K562 (cell line): ENCODE measurements at regions not wholly inside any gene's neighbourhood (a gene's known extent, or its start where the extent isn't known, plus 50 kb on each side); places are given as distances from the start of the nearest gene placed in this dataset.
"Not testable (repeated sequence)": the region's sequence is repeated elsewhere in the genome, so short reads cannot be mapped to it uniquely, and the experiment has no call there.

Experiments
- ATAC-seq: fragments of 200-7000 bp; cut with Tn5 transposase; 3 replicates; pipeline ENCODE4 v1.9.1; 2020; ENCODE audit warnings: moderate library complexity
- BruUV-seq: library from RNA; stranded (reverse); fragments of 400-500 nt; replicated peaks from 2 replicates; lab custom pipeline; 2021; lab: Mats Ljungman, UMichigan
- CTCF ChIA-PET: fragments of 300-600 bp; formaldehyde crosslinking; extraction: SDS; loops from one replicate; lab custom pipeline; 2021; ENCODE audit warnings: low intra/inter-chr PET ratio; lab: Yijun Ruan, JAX
- POLR2A ChIA-PET: fragments of 300-600, 350-650 bp; sonication (Branson Sonifier 250); formaldehyde crosslinking; extraction: SDS; loops from one replicate; lab custom pipeline; 2021; ENCODE audit warnings: antibody characterized with exemption, inconsistent platforms; lab: Yijun Ruan, JAX
- DNase-seq, 4 experiments: peaks; one replicate each; pipeline versions ENCODE4 v3.0.0 to v3.0.0-alpha.2; 2011 to 2018; ENCODE audit warnings: low spot score in 3 of 4, mixed read lengths in 3 of 4; ENCODE audit errors: extremely low read depth in 1 of 4
- FAIRE-seq: peaks from 2 replicates; lab custom pipeline; 2011; peaks lifted over from hg19 to GRCh38; lab: Jason Lieb, UNC
- H2AFZ ChIP-seq: 2 replicates; pipeline ENCODE4 v1.6.0; 2011; ENCODE audit warnings: low read depth, low read length, control low read depth, inconsistent platforms
- H3K27ac ChIP-seq: fragments of 200-600 bp; 3 replicates; pipeline ENCODE4 v1.8.0; 2011; ENCODE audit warnings: low read depth, mild to moderate bottlenecking, control low read depth, inconsistent platforms, low read length, moderate library complexity, mixed read lengths; ENCODE audit errors: extremely low read depth
- H3K27me3 ChIP-seq, 2 experiments: fragments of 300-600 bp in 1 of 2; 2 replicates in 1 of 2; 3 replicates in 1 of 2; pipeline versions ENCODE4 v1.6.0 to v1.8.0; 2011; ENCODE audit warnings: inconsistent platforms in 2 of 2, low read length in 2 of 2, mild to moderate bottlenecking in 1 of 2, mixed read lengths in 1 of 2, moderate library complexity in 1 of 2; ENCODE audit not compliant: control insufficient read depth in 2 of 2, insufficient read depth in 2 of 2
- H3K36me3 ChIP-seq: fragments of 300-600 bp; 3 replicates; pipeline ENCODE4 v1.8.0; 2011; ENCODE audit warnings: mild to moderate bottlenecking, low read length, inconsistent platforms; ENCODE audit not compliant: control insufficient read depth, insufficient read depth
- H3K4me1 ChIP-seq, 2 experiments: fragments of 200-600 bp in 1 of 2; replicated peaks in 1 of 2; 2 replicates in 1 of 2; 3 replicates in 1 of 2; pipeline versions ENCODE4 v1.5.1 to v1.8.0; 2011; ENCODE audit warnings: inconsistent platforms in 2 of 2, low read length in 2 of 2, mild to moderate bottlenecking in 1 of 2, mixed read lengths in 1 of 2, moderate library complexity in 1 of 2; ENCODE audit not compliant: control insufficient read depth in 2 of 2, insufficient read depth in 2 of 2
- H3K4me2 ChIP-seq: 2 replicates; pipeline ENCODE4 v1.6.1; 2011; ENCODE audit warnings: low read length, control low read depth, inconsistent platforms, mixed read lengths; ENCODE audit not compliant: insufficient read depth
- H3K4me3 ChIP-seq: fragments of 200-600 bp; sonication (generic), shearing (Covaris generic); 2 replicates; pipeline ENCODE4 v1.5.1; 2016; ENCODE audit warnings: control low read depth, inconsistent platforms
- H3K79me2 ChIP-seq: fragments of 200-600 bp; 3 replicates; pipeline ENCODE4 v1.8.0; 2011; ENCODE audit warnings: low read length, inconsistent platforms; ENCODE audit not compliant: control insufficient read depth, insufficient read depth
- H3K9ac ChIP-seq, 2 experiments: 2 replicates each; pipeline versions ENCODE4 v1.6.0 to v1.6.1; 2011; ENCODE audit warnings: low read depth in 2 of 2, low read length in 2 of 2, control low read depth in 1 of 2, inconsistent platforms in 1 of 2, mild to moderate bottlenecking in 1 of 2, mixed read lengths in 1 of 2; ENCODE audit not compliant: insufficient read depth in 1 of 2
- H3K9me1 ChIP-seq: one replicate; pipeline ENCODE4 v1.6.0; 2011; ENCODE audit warnings: inconsistent platforms, mild to moderate bottlenecking, low read length, moderate library complexity; ENCODE audit not compliant: control insufficient read depth, insufficient read depth
- H3K9me3 ChIP-seq: replicated peaks from 2 replicates; pipeline ENCODE4 v1.5.1; 2011; ENCODE audit warnings: low read depth, low read length, inconsistent platforms; ENCODE audit not compliant: control insufficient read depth, insufficient read depth
- H4K20me1 ChIP-seq: replicated peaks from 2 replicates; pipeline ENCODE4 v1.6.1; 2011; ENCODE audit warnings: low read length, inconsistent platforms, mixed read lengths; ENCODE audit not compliant: control insufficient read depth, insufficient read depth
- BHLHE40 ChIP-seq: IDR thresholded peaks from 2 replicates; pipeline ENCODE4 v1.6.1; 2011; ENCODE audit warnings: low read length, improper control_type of control experiment
- CSDE1 ChIP-seq, 2 experiments: fragments of 450-650 bp; IDR thresholded peaks; 2 replicates each; pipeline ENCODE4 v1.6.1; 2016; ENCODE audit warnings: mild to moderate bottlenecking in 1 of 2
- CTCF ChIP-seq, 3 experiments: IDR thresholded peaks in 2 of 3; conservative IDR thresholded peaks in 1 of 3; 2 replicates each; pipeline ENCODE4 v1.5.1; 2011 to 2012; ENCODE audit warnings: low read length in 3 of 3, mild to moderate bottlenecking in 3 of 3, control low read depth in 2 of 3, improper control_type of control experiment in 1 of 3, inconsistent platforms in 1 of 3, low read depth in 1 of 3, mixed read lengths in 1 of 3, moderate library complexity in 1 of 3; ENCODE audit not compliant: insufficient read depth in 2 of 3
- EGR1 ChIP-seq: fragments of 450-650 bp; conservative IDR thresholded peaks from 2 replicates; pipeline ENCODE4 v1.6.1; 2017; ENCODE audit warnings: mild to moderate bottlenecking
- FOSL1 ChIP-seq: fragments of 200-800 bp; sonication (Bioruptor generic); conservative IDR thresholded peaks from 2 replicates; pipeline ENCODE4 v1.6.1; 2016; ENCODE audit warnings: missing genetic modification characterization, missing compliant biosample characterization
- HCFC1 ChIP-seq: IDR thresholded peaks from 2 replicates; pipeline ENCODE4 v1.6.1; 2012; ENCODE audit warnings: low read depth, low read length, improper control_type of control experiment
- RFX1 ChIP-seq: fragments of 450-650 bp; IDR thresholded peaks from 2 replicates; pipeline ENCODE4 v1.6.1; 2016; ENCODE audit warnings: mild to moderate bottlenecking, moderate library complexity
- TEAD4 ChIP-seq, 2 experiments: sonication (generic) in 1 of 2; formaldehyde crosslinking in 1 of 2; IDR thresholded peaks; 2 replicates each; pipeline versions ENCODE4 v1.6.1 to v1.8.0; 2012 to 2022; ENCODE audit warnings: borderline replicate concordance in 1 of 2, inconsistent platforms in 1 of 2, low read length in 1 of 2, mild to moderate bottlenecking in 1 of 2, missing genetic modification reagents in 1 of 2
- WGBS: fragments of 100-300 bp; shearing (Covaris generic); methylation state at CpG from one replicate; pipeline ENCODE4 v1.1.6; 2016; ENCODE audit warnings: low coverage, mixed read lengths; ENCODE audit not compliant: insufficient coverage; ENCODE audit errors: missing lambda C conversion rate; 5-methylcytosine and 5-hydroxymethylcytosine counted together
- in situ Hi-C: fragments of 300-500 bp; cut with MboI; formaldehyde crosslinking; loops from 4 replicates; pipeline ENCODE4 v1.15.0; 2018; ENCODE audit warnings: inconsistent platforms, mixed read lengths
- intact Hi-C: fragments of 100-400 bp; cut with micrococcal nuclease; formaldehyde crosslinking; loops from 2 replicates; pipeline ENCODE4 v1.14.2; 2022

GRCh38 chr4:118591339-118592046 is 93.7 kb upstream of the METTL14 start (continued):
- TF ChIP-seq BHLHE40: peak; percentile 54; the same call in 1 of the 2 replicates
- TF ChIP-seq FOSL1 (tag): peak; percentile 41; the same call in 1 of the 2 replicates
- TF ChIP-seq RFX1: peak; percentile 37
- peak; percentile 82 for TF ChIP-seq HCFC1
- TF ChIP-seq CSDE1 (IDR thresholded peaks at IDR 0.05): peak in 1 of 2 experiments; percentile 98; a peak in 2 of 4 replicates
- TF ChIP-seq TEAD4 (IDR thresholded peaks at IDR 0.05; ENCODE audit: low read length): peak; percentile 30; the same call in 1 of the 2 replicates
- TF ChIP-seq TEAD4 (CRISPR knock-in tag; IDR thresholded peaks at IDR 0.05; ENCODE audit: borderline replicate concordance): not testable (repeated sequence)
- peak; percentile 39 for TF ChIP-seq EGR1

- H3K79me2 ChIP-seq, DNase-seq, H3K9me1 ChIP-seq, POLR2A ChIA-PET, H2AFZ ChIP-seq, CTCF ChIA-PET, H3K27me3 ChIP-seq, intact Hi-C loops, in situ Hi-C loops, H3K4me1 ChIP-seq, H4K20me1 ChIP-seq, ATAC-seq, H3K9me3 ChIP-seq, FAIRE-seq, H3K36me3 ChIP-seq, BruUV-seq: not testable (repeated sequence)
- TF ChIP-seq CTCF (IDR thresholded peaks at IDR 0.05 in 2 of 3, conservative IDR thresholded peaks at IDR 0.05 in 1 of 3; ENCODE audit: insufficient read depth in 2 of 3, low read depth in 1 of 3, low read length in 3 of 3): peak in 1 of 3 experiments; percentile 13; a peak in 1 of 6 replicates
- Histone ChIP-seq H3K27ac (peak overlapping the region; percentile 77), H3K9ac (peak overlapping the region; percentile 71 to 90), H3K4me2 (peak overlapping the region; percentile 81), H3K4me3 (peak overlapping the region; percentile 54)
- WGBS: 25% methylated on average over 6 of the region's 14 CpGs
Measured at GRCh38 chr4:118592289-118592688, 92.9 kb upstream of the METTL14 start.

- H3K36me3 ChIP-seq, H3K4me3 ChIP-seq, intact Hi-C loops, H2AFZ ChIP-seq, BruUV-seq, H3K27me3 ChIP-seq, POLR2A ChIA-PET, H3K9me3 ChIP-seq, H3K27ac ChIP-seq, FAIRE-seq, DNase-seq, H4K20me1 ChIP-seq, ATAC-seq, H3K9ac ChIP-seq, CTCF ChIA-PET, in situ Hi-C loops, H3K4me1 ChIP-seq, H3K79me2 ChIP-seq, H3K4me2 ChIP-seq, H3K9me1 ChIP-seq: not testable (repeated sequence)
- WGBS: 84% methylated on average over 3 of the region's 3 CpGs
Measured at GRCh38 chr4:118595883-118596282, 89.3 kb upstream of the METTL14 start.
